Motor neuron (in vitro differentiated cells): ENCODE measurements at regions not wholly inside any gene's neighbourhood (a gene's known extent, or its start where the extent isn't known, plus 50 kb on each side); places are given as distances from the start of the nearest gene placed in this dataset.
"Not testable (repeated sequence)": the region's sequence is repeated elsewhere in the genome, so short reads cannot be mapped to it uniquely, and the experiment has no call there.

Experiments
- ATAC-seq, 8 experiments: fragments of 200-7000 bp; cut with Tn5 transposase; replicated peaks in 6 of 8; 2 replicates each; pipeline ENCODE4 v1.8.0; 2021; ENCODE audit warnings: mild to moderate bottlenecking in 8 of 8, moderate library complexity in 8 of 8
- H3K27ac ChIP-seq, 2 donors: fragments of 250-450 bp; sonication (Bioruptor Pico); 2 replicates each; pipeline ENCODE4 v1.9.0; 2021; ENCODE audit warnings: antibody characterized with exemption in 2 of 2, mild to moderate bottlenecking in 2 of 2, moderate library complexity in 1 of 2
- H3K4me1 ChIP-seq, 2 donors: fragments of 250-450 bp; sonication (Bioruptor Pico); replicated peaks in 1 of 2; 2 replicates each; pipeline ENCODE4 v1.6.1; 2021; ENCODE audit warnings: antibody characterized with exemption in 2 of 2, mild to moderate bottlenecking in 2 of 2, moderate library complexity in 1 of 2
- H3K4me3 ChIP-seq, 5 donors: fragments of 250-450 bp; sonication (Bioruptor Pico); 2 replicates each; pipeline ENCODE4 v1.9.0; 2021; ENCODE audit warnings: antibody characterized with exemption in 5 of 5, mild to moderate bottlenecking in 5 of 5, moderate library complexity in 4 of 5
- WGBS, 10 experiments: fragments of 450-650 bp; shearing (Covaris generic); methylation state at CpG; one replicate each; pipeline ENCODE4 v1.0.0; 2022; 5-methylcytosine and 5-hydroxymethylcytosine counted together
- in situ Hi-C, 9 experiments: fragments of 400-800 bp; cut with MboI; loops; one replicate each; pipeline ENCODE4 v1.15.0; 2021; ENCODE audit warnings: low sequenced_read_pairs in 9 of 9, low pct_unique_long_range_greater_than_20kb in 2 of 9; ENCODE audit not compliant: unreplicated experiment in 9 of 9

DNA sequence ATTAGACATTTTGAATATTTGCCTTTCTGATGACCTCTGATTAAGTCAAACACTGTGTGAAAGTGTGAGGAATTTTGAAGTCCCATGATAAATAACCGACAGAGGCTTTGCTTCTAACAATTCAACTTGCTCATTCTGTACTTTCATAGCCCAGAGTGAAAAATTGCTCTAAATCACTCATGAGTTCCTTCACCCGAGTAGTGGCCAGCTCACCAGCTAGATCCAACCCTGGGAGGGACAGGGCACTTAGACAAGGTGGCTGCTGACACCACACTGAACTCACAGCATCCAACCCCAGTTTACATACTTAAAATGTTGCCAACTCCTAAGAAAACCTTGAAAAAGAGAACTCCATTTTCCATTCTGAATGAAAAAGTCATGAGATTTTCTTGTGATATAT lies 80.0 kb upstream of the LYZL1 start:
- ATAC-seq, result peak in 1 of 8 experiments; percentile 64
- in situ Hi-C loops, result no loop called here
- H3K27ac ChIP-seq, result no peak overlapping the region
- 0 to 100% (median 52%) methylated on average over 1 to 2 of the region's 2 CpGs; no CpG with 5 or more reads in 2 of the 10 experiments for WGBS, 10 experiments
- no peak overlapping the region for H3K4me3 ChIP-seq
- peaks cover 8% of the 10 kb centered on the region in 2 donors for H3K4me1 ChIP-seq

DNA sequence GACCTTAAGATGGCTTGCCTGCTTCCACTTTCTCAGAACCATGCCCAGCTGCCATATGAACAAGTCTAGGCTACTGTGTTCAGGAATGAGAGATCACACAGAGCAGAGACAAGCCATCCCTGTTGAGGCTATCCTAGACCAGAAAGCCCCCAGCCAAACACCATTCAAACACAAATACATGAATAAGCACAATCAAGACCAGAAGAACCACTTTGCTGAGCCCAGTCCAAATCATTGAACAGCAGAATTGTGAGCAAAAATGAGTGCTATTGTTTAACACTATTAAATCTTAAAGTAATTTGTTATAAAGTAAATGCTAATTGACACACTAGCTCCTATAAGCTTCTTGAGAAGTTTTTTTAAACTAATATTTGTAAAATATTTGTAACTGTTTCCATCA lies 79.0 kb upstream of the LYZL1 start:
- in situ Hi-C loops, result no loop called here

DNA sequence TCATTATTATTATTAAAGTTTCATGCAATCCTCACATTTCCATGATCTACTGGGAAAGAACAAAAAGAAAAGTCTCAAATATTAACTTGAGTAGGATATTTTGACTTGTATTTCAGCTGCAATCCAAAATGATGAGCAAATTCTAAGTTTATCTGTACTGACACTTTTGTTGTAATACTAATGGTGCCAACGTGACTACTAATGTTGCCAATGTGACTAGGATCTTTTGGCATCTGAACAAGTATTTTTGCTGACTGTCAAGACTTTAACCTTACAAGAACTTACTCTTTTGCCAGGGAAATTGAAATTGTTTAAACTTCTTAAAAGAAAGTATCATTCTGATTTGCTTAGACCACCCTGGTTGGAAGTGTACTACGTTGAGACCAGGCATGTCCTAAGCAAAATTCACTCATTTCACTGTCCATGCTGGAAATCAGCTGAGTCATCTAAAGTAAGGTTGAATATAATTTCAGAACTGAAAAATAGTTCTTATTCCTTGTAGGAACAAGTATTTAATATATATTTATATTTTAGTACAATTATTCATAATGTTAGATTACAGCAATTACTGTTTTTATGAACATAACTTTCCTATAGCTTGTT lies 78.5 kb upstream of the LYZL1 start:
- in situ Hi-C loops, result no loop called here
- WGBS, 10 experiments, result 0 to 100% (median 60%) methylated on average over 1 to 2 of the region's 2 CpGs; no CpG with 5 or more reads in 1 of the 10 experiments
- Histone ChIP-seq H3K4me1 (no peaks in the 10 kb centered on the region), H3K4me3 (no peak overlapping the region), H3K27ac (no peak overlapping the region)
- ATAC-seq, result no peak

More for the DNA sequence above, 79.0 kb upstream of the LYZL1 start:
- Histone ChIP-seq H3K27ac (no peak overlapping the region), H3K4me1 (no peaks in the 10 kb centered on the region), H3K4me3 (no peak overlapping the region)
- no peak for ATAC-seq

DNA sequence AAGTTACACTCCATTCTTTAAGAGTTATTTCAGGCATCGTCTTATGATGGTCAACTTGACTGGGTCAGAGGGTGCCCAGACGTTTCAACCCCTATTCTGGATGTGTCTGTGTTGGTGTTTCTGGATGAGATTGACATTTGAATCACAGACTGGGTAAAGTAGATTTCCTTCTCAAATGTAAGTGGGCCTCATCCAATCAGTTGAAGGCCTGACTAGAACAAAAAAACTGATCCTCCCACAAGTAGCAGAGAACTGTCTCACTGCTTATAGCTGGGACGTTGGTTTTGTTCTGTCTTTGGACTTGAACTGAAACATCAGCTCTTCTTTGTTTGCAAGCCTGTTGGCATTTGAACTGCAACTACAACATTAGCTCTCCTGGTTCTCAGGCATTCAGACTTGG lies 76.3 kb upstream of the LYZL1 start:
- no peak for ATAC-seq
- H3K4me1 ChIP-seq, result no peaks in the 10 kb centered on the region
- H3K4me3 ChIP-seq, result no peak overlapping the region
- in situ Hi-C loops, result no loop called here
- 0 to 100% (median 46%) methylated on average over 1 to 3 of the region's 3 CpGs; no CpG with 5 or more reads in 2 of the 10 experiments for WGBS, 10 experiments
- H3K27ac ChIP-seq, result no peak overlapping the region

DNA sequence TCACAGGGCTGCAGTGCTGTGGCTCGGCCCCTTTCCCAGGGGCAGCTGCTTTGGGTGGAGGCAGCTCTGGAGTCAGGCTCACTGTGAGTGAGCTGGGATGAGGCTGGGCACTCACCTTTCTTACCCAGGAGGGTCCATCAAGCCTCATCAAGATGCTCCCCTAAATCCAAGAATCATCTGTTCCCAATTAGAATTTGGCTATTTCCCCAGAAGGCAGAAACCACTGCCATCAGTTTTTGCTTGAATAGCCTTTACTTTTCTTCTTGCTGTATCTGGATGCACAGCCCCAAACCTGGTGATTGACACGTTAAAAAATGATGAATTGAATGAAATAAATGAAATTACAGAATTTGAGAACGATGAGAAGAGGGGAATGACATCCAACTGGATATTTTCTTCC lies 74.3 kb upstream of the LYZL1 start:
- Histone ChIP-seq H3K4me1 (no peaks in the 10 kb centered on the region), H3K27ac (no peak overlapping the region), H3K4me3 (no peak overlapping the region)
- WGBS, 10 experiments, result 0 to 100% (median 84%) methylated on average over 1 to 3 of the region's 3 CpGs; no CpG with 5 or more reads in 1 of the 10 experiments
- ATAC-seq, result no peak
- in situ Hi-C loops, result no loop called here

DNA sequence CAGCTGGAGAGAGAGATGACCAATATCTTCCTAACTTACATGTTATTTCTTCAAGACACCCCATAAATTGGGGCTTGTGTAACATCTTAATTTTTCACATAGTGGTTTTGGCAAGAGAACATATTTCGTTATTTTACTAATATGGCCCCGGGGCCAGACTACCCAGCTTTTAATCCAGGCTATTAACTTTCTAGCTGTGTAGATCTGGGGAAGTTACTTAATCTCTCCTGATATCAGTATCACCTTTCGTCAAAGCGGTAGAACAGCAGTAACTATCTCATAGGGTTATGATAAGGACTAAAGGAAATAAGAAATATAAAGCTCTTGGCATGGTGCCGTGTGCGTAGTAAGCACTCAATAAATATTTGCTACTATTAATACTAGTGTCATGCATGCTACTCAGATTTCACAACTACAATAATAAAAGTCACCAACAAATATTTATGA lies 71.6 kb upstream of the LYZL1 start:
- Histone ChIP-seq H3K4me1 (no peaks in the 10 kb centered on the region), H3K4me3 (no peak overlapping the region), H3K27ac (no peak overlapping the region)
- ATAC-seq, result no peak
- WGBS, 10 experiments, result 43 to 100% (median 89%) methylated on average over 1 to 6 of the region's 6 CpGs
- in situ Hi-C loops, result no loop called here

DNA sequence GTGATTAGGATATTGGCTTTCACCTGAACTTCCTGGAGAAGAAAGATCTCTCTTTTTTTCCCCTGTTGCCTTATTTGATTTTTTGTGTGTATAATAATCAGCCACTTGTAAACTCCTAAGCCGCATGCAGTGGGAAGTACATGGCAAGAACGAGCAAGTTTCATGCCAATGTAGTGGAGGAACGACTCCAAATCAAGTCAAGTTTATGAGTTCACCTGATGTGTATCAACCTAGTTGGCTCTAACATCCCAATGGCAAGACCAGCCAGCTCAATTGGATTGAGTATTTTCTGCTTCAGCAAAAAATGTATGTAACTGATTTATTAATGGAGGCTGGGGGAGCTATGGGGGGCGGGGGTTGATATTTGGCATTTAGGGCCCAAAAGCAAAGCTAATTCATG lies 65.5 kb upstream of the LYZL1 start:
- no peak overlapping the region for H3K4me3 ChIP-seq
- no peak for ATAC-seq
- H3K27ac ChIP-seq, result no peak overlapping the region
- no peaks in the 10 kb centered on the region for H3K4me1 ChIP-seq
- 0 to 100% (median 86%) methylated on average over 1 to 4 of the region's 4 CpGs; no CpG with 5 or more reads in 1 of the 10 experiments for WGBS, 10 experiments
- in situ Hi-C loops, result no loop called here

DNA sequence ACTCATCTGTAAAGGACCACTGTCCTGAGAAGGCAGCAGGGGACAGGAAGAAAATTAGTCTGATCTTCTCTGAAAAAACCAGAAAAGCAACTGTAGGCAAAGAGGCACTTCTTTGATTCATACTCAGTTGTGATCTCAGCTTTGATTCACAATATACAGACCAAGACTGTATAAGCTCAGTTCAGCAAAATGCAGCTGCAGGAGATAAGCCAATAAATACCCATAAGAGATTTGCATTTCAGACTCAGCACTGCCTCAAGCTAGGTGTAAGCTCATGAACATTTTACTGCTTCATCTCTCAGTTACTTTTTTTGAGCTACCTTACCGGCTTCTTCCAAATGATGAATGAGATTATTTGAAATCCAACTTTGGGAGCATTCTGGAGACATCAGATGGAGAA lies 64.2 kb upstream of the LYZL1 start:
- H3K27ac ChIP-seq, result no peak overlapping the region
- 0 to 100% (median 83%) methylated on average over 1 of the region's 1 CpG; no CpG with 5 or more reads in 3 of the 10 experiments for WGBS, 10 experiments
- H3K4me1 ChIP-seq, result no peaks in the 10 kb centered on the region
- in situ Hi-C loops, result no loop called here
- H3K4me3 ChIP-seq, result no peak overlapping the region
- peak in 3 of 8 experiments; percentile 58 to 93 (median 65) for ATAC-seq

DNA sequence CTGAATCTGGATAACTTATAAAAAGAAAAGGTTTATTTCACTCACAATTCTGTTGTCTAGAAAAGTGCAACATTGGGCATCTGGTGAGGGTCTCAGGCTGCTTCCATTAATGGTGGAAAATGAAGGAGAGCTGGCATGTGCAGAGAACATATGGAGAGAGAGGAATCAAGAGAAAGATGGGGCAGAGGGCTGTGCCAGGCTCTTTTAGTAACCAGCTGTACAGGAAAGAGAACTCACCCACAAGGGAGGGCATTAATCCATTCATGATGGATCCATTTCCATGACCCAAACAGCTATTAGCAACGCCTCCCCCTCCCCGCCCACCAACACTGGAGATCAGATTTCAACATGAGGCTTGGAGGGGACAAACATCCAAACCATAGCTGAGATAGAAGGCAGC lies 61.7 kb upstream of the LYZL1 start:
- Histone ChIP-seq H3K4me1 (no peaks in the 10 kb centered on the region), H3K4me3 (no peak overlapping the region), H3K27ac (no peak overlapping the region)
- in situ Hi-C loops, result no loop called here
- no peak for ATAC-seq
- WGBS, 10 experiments, result 0 to 100% (median 36%) methylated on average over 1 to 2 of the region's 2 CpGs; no CpG with 5 or more reads in 4 of the 10 experiments

DNA sequence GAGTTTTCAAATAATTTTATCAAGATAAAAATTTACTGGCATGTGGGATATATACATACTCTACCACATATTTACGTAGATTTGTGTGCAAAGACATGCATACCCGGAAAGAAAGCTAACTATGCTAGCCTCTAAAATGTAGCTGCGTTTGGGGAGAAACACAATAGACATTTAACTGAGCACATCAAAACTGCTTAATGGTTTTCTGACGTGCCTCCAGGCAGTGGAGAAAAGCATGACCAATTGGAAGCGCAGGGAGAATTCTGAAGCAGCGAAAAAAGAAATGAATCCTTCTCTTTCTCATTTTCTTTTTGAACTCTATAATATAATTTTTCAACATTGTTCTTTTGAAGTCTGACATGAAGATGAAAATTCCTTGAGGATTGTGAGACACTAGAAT lies 60.3 kb upstream of the LYZL1 start:
- Histone ChIP-seq H3K27ac (no peak overlapping the region), H3K4me3 (no peak overlapping the region), H3K4me1 (no peaks in the 10 kb centered on the region)
- ATAC-seq, result peak in 1 of 8 experiments; percentile 68
- in situ Hi-C loops, result no loop called here
- WGBS, 10 experiments, result 22 to 92% (median 75%) methylated on average over 2 to 6 of the region's 6 CpGs; no CpG with 5 or more reads in 1 of the 10 experiments

DNA sequence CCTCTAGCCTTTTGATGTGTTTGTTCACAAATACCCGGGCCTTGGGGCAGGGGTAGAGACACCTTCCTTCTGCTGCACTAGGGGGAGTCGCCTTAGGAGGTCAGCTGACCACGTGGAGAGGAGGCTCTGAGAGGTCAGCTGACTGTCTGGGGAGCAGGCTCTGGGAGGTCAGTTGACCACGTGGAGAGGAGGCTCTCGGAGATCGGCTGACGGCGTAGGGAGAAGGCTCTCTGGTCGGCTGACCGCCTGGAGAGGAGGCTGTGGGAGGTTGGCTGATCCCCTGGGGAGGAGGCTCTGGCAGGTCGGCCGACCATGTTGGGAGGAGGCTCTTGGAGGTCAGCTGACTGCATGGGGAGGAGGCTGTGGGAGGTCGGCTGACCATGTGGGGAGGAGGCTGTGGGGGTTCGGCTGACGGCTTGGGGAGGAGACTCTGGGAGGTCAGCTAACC lies 59.6 kb upstream of the LYZL1 start:
- Histone ChIP-seq H3K27ac (no peak overlapping the region), H3K4me3 (no peak overlapping the region), H3K4me1 (no peaks in the 10 kb centered on the region)
- in situ Hi-C loops, result no loop called here
- no peak for ATAC-seq
- WGBS, 10 experiments, result 40 to 85% (median 60%) methylated on average over 1 to 9 of the region's 15 CpGs; no CpG with 5 or more reads in 5 of the 10 experiments

DNA sequence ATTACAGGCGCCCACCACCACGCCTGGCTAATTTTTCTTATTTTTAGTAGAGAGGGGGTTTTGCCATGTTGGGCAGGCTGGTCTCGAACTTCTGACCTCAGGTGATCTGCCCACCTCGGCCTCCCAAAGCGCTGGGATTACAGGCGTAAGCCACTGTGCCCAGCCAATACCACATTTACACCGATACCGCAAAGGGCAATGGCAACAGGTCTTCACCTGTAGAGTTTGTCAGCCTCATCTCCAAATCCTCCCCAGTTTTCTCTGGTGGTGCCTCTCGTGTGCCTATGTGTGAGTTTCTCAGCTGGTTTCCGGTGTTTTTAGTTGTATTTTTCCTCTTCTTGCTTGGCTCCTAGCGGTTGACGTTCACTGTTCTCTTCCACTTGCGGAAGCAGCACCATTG lies 52.0 kb upstream of the LYZL1 start:
- H3K4me3 ChIP-seq, ATAC-seq, H3K4me1 ChIP-seq, H3K27ac ChIP-seq: not testable (repeated sequence)
- WGBS, 10 experiments, result 22 to 100% (median 92%) methylated on average over 1 to 11 of the region's 13 CpGs; no CpG with 5 or more reads in 1 of the 10 experiments
- in situ Hi-C loops, result loop anchor here in 1 of 9 experiments (10.0 kb wide), 1 partner anchor 68 kb away; no protein-coding TSS in a partner anchor

DNA sequence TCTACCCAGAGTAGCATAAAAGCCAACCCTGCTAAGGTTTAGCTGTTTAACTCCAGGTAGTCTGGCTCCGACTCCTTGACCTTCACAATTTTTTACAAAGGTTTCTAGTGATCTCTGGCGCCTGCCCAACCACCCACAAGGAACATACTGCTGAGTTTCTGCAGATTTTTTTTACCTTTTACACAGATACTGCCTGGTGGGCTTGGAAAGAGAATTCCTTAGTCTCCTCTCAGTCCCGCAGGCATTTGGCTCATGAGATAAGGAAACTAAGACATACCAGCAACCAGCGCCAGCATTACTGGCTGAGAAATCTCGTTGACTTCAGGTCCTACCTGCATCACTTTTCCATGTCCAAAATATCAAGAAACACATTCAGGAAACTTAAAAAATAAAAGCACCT lies 51.1 kb upstream of the LYZL1 start:
- WGBS, 10 experiments, result 7 to 100% (median 88%) methylated on average over 1 to 5 of the region's 5 CpGs; no CpG with 5 or more reads in 4 of the 10 experiments
- Histone ChIP-seq H3K4me1 (peaks cover 8 to 9% of the 10 kb centered on the region in 2 donors), H3K27ac (no peak overlapping the region), H3K4me3 (no peak overlapping the region)
- in situ Hi-C loops, result loop anchor here in 1 of 9 experiments (10.0 kb wide), 1 partner anchor 67 kb away; no protein-coding TSS in a partner anchor
- no peak for ATAC-seq
